Keratinocyte (primary cell): ENCODE measurements at regions not wholly inside any gene's neighbourhood (a gene's known extent, or its start where the extent isn't known, plus 50 kb on each side); places are given as distances from the start of the nearest gene placed in this dataset.

Source experiments
- DNase-seq: peaks from one replicate; pipeline ENCODE4 v3.0.0-alpha.2; 2011; ENCODE audit warnings: low read depth, missing footprints, low spot score
- FAIRE-seq: peaks from 2 replicates; lab custom pipeline; 2011; peaks lifted over from hg19 to GRCh38; lab: Jason Lieb, UNC
- H2AFZ ChIP-seq: 2 replicates; pipeline ENCODE4 v1.6.0; 2012; ENCODE audit warnings: low read length, control low read depth, inconsistent platforms; ENCODE audit not compliant: control insufficient read depth
- H3K27ac ChIP-seq: 2 replicates; pipeline ENCODE4 v1.5.1; 2011; ENCODE audit warnings: low read length; ENCODE audit not compliant: control insufficient read depth, insufficient read depth
- H3K27me3 ChIP-seq: 3 replicates; pipeline ENCODE4 v1.6.0; 2011; ENCODE audit warnings: low read length; ENCODE audit not compliant: control insufficient read depth, insufficient read depth; ENCODE audit errors: extremely low read depth
- H3K36me3 ChIP-seq, 2 experiments: 2 replicates in 1 of 2; 3 replicates in 1 of 2; pipeline ENCODE4 v1.5.1; 2011; ENCODE audit warnings: low read length in 2 of 2, mild to moderate bottlenecking in 1 of 2; ENCODE audit not compliant: control insufficient read depth in 2 of 2, insufficient read depth in 2 of 2; ENCODE audit errors: extremely low read depth in 1 of 2
- H3K4me1 ChIP-seq: 3 replicates; pipeline ENCODE4 v1.5.1; 2011; ENCODE audit warnings: low read length; ENCODE audit not compliant: control insufficient read depth, insufficient read depth; ENCODE audit errors: extremely low read depth
- H3K4me2 ChIP-seq: 3 replicates; pipeline ENCODE4 v1.6.0; 2011; ENCODE audit warnings: low read depth, low read length; ENCODE audit not compliant: control insufficient read depth, insufficient read depth; ENCODE audit errors: extremely low read depth
- H3K4me3 ChIP-seq, 3 experiments: fragments of 200-600 bp in 1 of 3; sonication (generic) in 1 of 3; 2 replicates in 2 of 3; 3 replicates in 1 of 3; pipeline ENCODE4 v1.5.1; 2011 to 2016; ENCODE audit warnings: low read length in 3 of 3, mild to moderate bottlenecking in 3 of 3, control low read depth in 2 of 3, inconsistent platforms in 1 of 3, low read depth in 1 of 3, mixed read lengths in 1 of 3, mixed run types in 1 of 3, moderate library complexity in 1 of 3; ENCODE audit not compliant: control insufficient read depth in 2 of 3, insufficient read depth in 2 of 3; ENCODE audit errors: extremely low read depth in 1 of 3
- H3K79me2 ChIP-seq: 2 replicates; pipeline ENCODE4 v1.6.0; 2012; ENCODE audit warnings: low read length; ENCODE audit not compliant: control insufficient read depth, insufficient read depth
- H3K9ac ChIP-seq: 3 replicates; pipeline ENCODE4 v1.6.0; 2011; ENCODE audit warnings: low read length; ENCODE audit not compliant: control insufficient read depth, insufficient read depth; ENCODE audit errors: extremely low read depth
- H3K9me1 ChIP-seq: 3 replicates; pipeline ENCODE4 v1.6.0; 2011; ENCODE audit warnings: low read length; ENCODE audit not compliant: control insufficient read depth, insufficient read depth; ENCODE audit errors: extremely low read depth
- H3K9me3 ChIP-seq: 2 replicates; pipeline ENCODE4 v1.5.1; 2012; ENCODE audit warnings: low read depth, low read length; ENCODE audit not compliant: control insufficient read depth
- H4K20me1 ChIP-seq: 3 replicates; pipeline ENCODE4 v1.6.0; 2011; ENCODE audit warnings: low read length; ENCODE audit not compliant: control insufficient read depth, insufficient read depth; ENCODE audit errors: extremely low read depth
- EZH2 ChIP-seq: IDR thresholded peaks from one replicate; pipeline ENCODE4 v1.6.1; 2012; ENCODE audit warnings: inconsistent platforms, mild to moderate bottlenecking, low read length, moderate library complexity
- dilution Hi-C: fragments of 300-500 bp; cut with MboI; formaldehyde crosslinking; loops from one replicate; pipeline ENCODE4 v1.7.0; 2020; ENCODE audit warnings: low sequenced_read_pairs; ENCODE audit not compliant: extremely low pct_ligation_motif_present
- TF ChIP-seq, protein P1 (sequence below), 3 experiments: IDR thresholded peaks in 1 of 3; conservative IDR thresholded peaks in 1 of 3; optimal IDR thresholded peaks in 1 of 3; 2 replicates in 2 of 3; 3 replicates in 1 of 3; pipeline versions ENCODE3 to v1.5.1; 2011; ENCODE audit warnings: low read length in 3 of 3, mild to moderate bottlenecking in 3 of 3, moderate library complexity in 2 of 3, control low read depth in 1 of 3, inconsistent platforms in 1 of 3; ENCODE audit not compliant: insufficient read depth in 2 of 3; ENCODE audit errors: extremely low read depth in 1 of 3

DNA sequence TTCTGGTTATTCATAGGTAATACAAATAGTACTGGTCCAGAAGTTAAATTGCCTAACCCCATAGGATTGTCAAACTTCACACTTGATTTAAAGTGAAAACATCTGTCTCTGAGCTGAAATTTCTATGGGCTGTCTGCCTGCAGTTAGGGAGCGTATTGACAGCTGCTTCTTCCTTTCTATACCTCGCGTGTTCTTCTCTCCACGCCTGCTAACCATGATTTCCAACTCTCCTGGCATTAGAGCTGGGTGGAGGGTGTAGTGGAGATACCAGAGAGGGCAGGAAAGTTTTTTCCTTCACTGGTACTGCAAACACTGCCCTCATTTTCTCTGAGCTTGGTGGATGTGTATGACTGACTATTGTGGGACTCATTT, 429.0 kb upstream of the FBXO33 start:
- no peaks in the 10 kb centered on the region for H3K9me1 ChIP-seq
- no peak overlapping the region for H3K4me2 ChIP-seq
- no peak overlapping the region for H2AFZ ChIP-seq
- no peak overlapping the region for H3K27ac ChIP-seq
- dilution Hi-C loops = no loop called here
- DNase-seq (no peak), FAIRE-seq (no peak)
- H3K4me1 ChIP-seq = no peaks in the 10 kb centered on the region
- no peaks in the 10 kb centered on the region for H4K20me1 ChIP-seq
- H3K36me3 ChIP-seq = no peaks in the 10 kb centered on the region
- H3K9me3 ChIP-seq = no peaks in the 10 kb centered on the region
- TF ChIP-seq EZH2 = no peak
- TF ChIP-seq, protein P1, sequence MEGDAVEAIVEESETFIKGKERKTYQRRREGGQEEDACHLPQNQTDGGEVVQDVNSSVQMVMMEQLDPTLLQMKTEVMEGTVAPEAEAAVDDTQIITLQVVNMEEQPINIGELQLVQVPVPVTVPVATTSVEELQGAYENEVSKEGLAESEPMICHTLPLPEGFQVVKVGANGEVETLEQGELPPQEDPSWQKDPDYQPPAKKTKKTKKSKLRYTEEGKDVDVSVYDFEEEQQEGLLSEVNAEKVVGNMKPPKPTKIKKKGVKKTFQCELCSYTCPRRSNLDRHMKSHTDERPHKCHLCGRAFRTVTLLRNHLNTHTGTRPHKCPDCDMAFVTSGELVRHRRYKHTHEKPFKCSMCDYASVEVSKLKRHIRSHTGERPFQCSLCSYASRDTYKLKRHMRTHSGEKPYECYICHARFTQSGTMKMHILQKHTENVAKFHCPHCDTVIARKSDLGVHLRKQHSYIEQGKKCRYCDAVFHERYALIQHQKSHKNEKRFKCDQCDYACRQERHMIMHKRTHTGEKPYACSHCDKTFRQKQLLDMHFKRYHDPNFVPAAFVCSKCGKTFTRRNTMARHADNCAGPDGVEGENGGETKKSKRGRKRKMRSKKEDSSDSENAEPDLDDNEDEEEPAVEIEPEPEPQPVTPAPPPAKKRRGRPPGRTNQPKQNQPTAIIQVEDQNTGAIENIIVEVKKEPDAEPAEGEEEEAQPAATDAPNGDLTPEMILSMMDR (optimal IDR thresholded peaks at IDR 0.05 in 1 of 3, IDR thresholded peaks at IDR 0.05 in 1 of 3, conservative IDR thresholded peaks at IDR 0.05 in 1 of 3; ENCODE audit: extremely low read depth in 1 of 3, insufficient read depth in 2 of 3, low read length in 3 of 3) = no peak
- no peak overlapping the region for H3K4me3 ChIP-seq
- no peaks in the 10 kb centered on the region for H3K27me3 ChIP-seq
- H3K9ac ChIP-seq = no peak overlapping the region
- no peaks in the 10 kb centered on the region for H3K79me2 ChIP-seq

DNA sequence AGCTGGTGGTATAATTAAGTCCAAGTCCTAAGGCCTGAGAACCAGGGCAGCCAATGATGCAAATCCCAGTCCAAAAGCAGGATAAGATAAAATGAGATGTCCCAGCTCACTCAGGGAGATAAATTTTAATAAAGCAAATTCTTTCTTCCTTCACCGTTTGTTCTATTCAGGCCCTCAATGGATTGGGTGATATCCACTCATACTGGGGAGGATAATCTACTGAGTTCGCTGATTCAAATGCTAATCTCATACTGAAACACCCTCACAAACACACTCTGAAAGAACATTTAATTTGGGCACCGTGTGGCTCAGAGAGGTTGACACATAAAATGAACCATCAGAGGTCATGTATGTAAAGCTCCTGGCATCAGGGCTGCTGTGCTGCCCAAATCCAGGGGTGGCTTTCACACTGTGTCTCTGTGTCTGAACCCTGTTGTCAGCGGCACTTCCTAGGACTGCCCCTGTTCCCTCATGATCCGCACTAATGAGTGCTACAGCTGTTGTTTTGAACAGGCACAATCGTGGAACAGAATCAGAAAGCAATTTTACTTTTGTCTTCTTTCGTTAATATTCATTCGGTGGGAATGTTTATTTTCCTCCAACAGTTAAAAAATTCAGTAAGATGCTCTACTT, 428.5 kb upstream of the FBXO33 start:
- dilution Hi-C loops = no loop called here

More for the DNA sequence above, 428.5 kb upstream of the FBXO33 start:
- H3K27ac ChIP-seq = no peak overlapping the region
- no peaks in the 10 kb centered on the region for H3K27me3 ChIP-seq
- H3K4me1 ChIP-seq = no peaks in the 10 kb centered on the region
- H3K4me2 ChIP-seq = no peak overlapping the region
- no peak for TF ChIP-seq EZH2
- TF ChIP-seq, protein P1 (optimal IDR thresholded peaks at IDR 0.05 in 1 of 3, IDR thresholded peaks at IDR 0.05 in 1 of 3, conservative IDR thresholded peaks at IDR 0.05 in 1 of 3; ENCODE audit: extremely low read depth in 1 of 3, insufficient read depth in 2 of 3, low read length in 3 of 3) = no peak
- H4K20me1 ChIP-seq = no peaks in the 10 kb centered on the region
- DNase-seq (no peak), FAIRE-seq (no peak)
- H2AFZ ChIP-seq = no peak overlapping the region
- H3K9ac ChIP-seq = no peak overlapping the region
- H3K4me3 ChIP-seq = no peak overlapping the region
- no peaks in the 10 kb centered on the region for H3K79me2 ChIP-seq
- H3K9me3 ChIP-seq = no peaks in the 10 kb centered on the region
- no peaks in the 10 kb centered on the region for H3K36me3 ChIP-seq
- no peaks in the 10 kb centered on the region for H3K9me1 ChIP-seq
